ENCODE measurements at regions not wholly inside any gene's neighbourhood (a gene's known extent, or its start where the extent isn't known, plus 50 kb on each side); places are given as distances from the start of the nearest gene placed in this dataset.

GRCh38 chr18:25658476-25658875 lies 306.5 kb upstream of the ZNF521 start:
- FAIRE-seq (no peak), DNase-seq (ENCODE audit: low read depth) (no peak)
- Histone ChIP-seq H3K27me3 (ENCODE audit: control insufficient read depth, insufficient read depth, low read length) (no peaks in the 10 kb centered on the region), H3K4me3 (ENCODE audit: low read depth, low read length) (no peak overlapping the region), H3K36me3 (ENCODE audit: control insufficient read depth, insufficient read depth, low read length) (no peaks in the 10 kb centered on the region)
- TF ChIP-seq, protein P1, sequence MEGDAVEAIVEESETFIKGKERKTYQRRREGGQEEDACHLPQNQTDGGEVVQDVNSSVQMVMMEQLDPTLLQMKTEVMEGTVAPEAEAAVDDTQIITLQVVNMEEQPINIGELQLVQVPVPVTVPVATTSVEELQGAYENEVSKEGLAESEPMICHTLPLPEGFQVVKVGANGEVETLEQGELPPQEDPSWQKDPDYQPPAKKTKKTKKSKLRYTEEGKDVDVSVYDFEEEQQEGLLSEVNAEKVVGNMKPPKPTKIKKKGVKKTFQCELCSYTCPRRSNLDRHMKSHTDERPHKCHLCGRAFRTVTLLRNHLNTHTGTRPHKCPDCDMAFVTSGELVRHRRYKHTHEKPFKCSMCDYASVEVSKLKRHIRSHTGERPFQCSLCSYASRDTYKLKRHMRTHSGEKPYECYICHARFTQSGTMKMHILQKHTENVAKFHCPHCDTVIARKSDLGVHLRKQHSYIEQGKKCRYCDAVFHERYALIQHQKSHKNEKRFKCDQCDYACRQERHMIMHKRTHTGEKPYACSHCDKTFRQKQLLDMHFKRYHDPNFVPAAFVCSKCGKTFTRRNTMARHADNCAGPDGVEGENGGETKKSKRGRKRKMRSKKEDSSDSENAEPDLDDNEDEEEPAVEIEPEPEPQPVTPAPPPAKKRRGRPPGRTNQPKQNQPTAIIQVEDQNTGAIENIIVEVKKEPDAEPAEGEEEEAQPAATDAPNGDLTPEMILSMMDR (IDR thresholded peaks at IDR 0.05; ENCODE audit: insufficient read depth, low read length, severe bottlenecking): no peak

DNA sequence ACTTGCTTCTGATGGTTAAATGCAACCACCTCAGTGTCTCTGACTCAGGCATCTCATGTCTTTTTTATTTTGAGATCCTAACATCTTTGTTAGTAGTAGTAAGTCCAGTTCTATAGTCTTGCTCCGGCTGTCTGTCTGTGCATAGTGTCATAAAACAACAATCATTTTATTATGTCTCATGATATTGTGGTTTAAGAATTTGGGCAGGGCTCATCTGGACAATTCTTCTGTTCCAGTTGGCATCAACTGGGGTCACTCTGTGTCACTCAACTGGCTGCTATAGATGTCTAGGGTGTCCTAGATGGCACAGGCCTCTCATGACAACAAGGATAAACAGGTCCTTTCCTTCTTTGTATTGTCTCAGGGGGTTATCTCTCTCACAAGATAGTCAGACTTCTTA lies 299.6 kb upstream of the ZNF521 start:
- TF ChIP-seq, protein P1 (IDR thresholded peaks at IDR 0.05; ENCODE audit: insufficient read depth, low read length, severe bottlenecking): no peak
- DNase-seq (ENCODE audit: low read depth): no peak
- no peak overlapping the region for H3K4me3 ChIP-seq (ENCODE audit: low read depth, low read length)
- no peak for FAIRE-seq
- H3K36me3 ChIP-seq (ENCODE audit: control insufficient read depth, insufficient read depth, low read length): no peaks in the 10 kb centered on the region
- H3K27me3 ChIP-seq (ENCODE audit: control insufficient read depth, insufficient read depth, low read length): no peaks in the 10 kb centered on the region

DNA sequence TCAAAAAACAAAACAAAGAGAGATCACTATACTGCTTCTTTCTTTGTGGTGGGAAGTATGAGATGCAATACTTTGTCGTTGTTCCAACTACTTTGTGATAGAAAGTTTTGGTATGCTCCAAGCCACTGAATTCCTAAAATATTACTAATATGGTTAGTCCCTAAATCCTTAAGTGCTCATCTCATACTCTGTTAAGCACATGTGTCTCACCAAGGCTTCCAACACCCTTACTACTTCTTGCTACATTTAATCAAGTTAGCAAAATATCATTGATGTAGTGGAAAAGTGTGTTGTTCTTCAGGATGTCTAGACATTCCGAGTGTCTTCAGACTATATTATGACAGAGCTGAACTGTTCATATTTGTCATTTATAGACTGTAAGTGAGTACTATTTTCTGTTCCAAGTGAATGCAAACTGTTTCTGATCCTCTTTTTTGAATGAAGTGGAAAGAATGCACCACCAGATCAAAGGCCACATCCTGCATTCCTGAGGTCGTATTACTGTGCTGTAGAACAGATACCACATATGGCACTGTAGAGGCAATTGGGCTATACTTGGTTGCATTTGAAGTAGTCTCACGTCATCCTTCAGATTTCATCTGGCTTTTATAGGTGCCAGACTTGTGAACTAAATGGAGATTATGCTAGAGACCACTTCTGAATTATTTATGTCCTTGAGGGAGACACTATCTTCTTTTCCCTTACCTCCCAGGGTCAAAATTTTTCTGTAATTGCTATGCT lies 298.4 kb upstream of the ZNF521 start:
- TF ChIP-seq, protein P1 (IDR thresholded peaks at IDR 0.05; ENCODE audit: insufficient read depth, low read length, severe bottlenecking): no peak
- no peak for FAIRE-seq

GRCh38 chr18:25648716-25649260 lies 296.8 kb upstream of the ZNF521 start:
- FAIRE-seq: no peak
- Histone ChIP-seq H3K27me3 (ENCODE audit: control insufficient read depth, insufficient read depth, low read length) (no peaks in the 10 kb centered on the region), H3K36me3 (ENCODE audit: control insufficient read depth, insufficient read depth, low read length) (no peaks in the 10 kb centered on the region), H3K4me3 (ENCODE audit: low read depth, low read length) (no peak overlapping the region)
- no peak for DNase-seq (ENCODE audit: low read depth)
- TF ChIP-seq, protein P1 (IDR thresholded peaks at IDR 0.05; ENCODE audit: insufficient read depth, low read length, severe bottlenecking): no peak

More for the DNA sequence above, 298.4 kb upstream of the ZNF521 start:
- H3K27me3 ChIP-seq (ENCODE audit: control insufficient read depth, insufficient read depth, low read length): no peaks in the 10 kb centered on the region
- H3K4me3 ChIP-seq (ENCODE audit: low read depth, low read length): no peak overlapping the region
- H3K36me3 ChIP-seq (ENCODE audit: control insufficient read depth, insufficient read depth, low read length): no peaks in the 10 kb centered on the region
- no peak for DNase-seq (ENCODE audit: low read depth)

DNA sequence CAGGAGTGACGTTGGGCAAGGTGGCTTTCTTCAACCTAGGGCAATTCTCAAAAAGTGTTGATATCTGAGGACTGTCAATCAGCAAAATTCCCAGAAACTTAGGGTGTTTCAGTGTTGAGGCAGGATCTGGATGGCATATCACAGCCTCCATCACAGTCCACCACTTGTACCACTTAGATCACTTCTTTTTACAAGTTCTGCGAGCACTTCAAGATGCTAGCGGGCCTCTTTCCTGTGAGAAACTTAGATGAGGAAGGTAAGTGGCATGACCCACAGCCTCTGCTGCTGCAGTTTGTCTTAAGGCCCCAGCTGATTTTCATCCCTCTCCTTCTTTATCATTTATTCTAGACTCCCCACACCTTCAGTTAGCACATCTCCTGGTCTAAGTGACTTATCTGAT lies 295.4 kb upstream of the ZNF521 start:
- Histone ChIP-seq H3K27me3 (ENCODE audit: control insufficient read depth, insufficient read depth, low read length) (no peaks in the 10 kb centered on the region), H3K36me3 (ENCODE audit: control insufficient read depth, insufficient read depth, low read length) (no peaks in the 10 kb centered on the region), H3K4me3 (ENCODE audit: low read depth, low read length) (no peak overlapping the region)
- DNase-seq (ENCODE audit: low read depth): no peak
- FAIRE-seq: no peak
- TF ChIP-seq, protein P1 (IDR thresholded peaks at IDR 0.05; ENCODE audit: insufficient read depth, low read length, severe bottlenecking): no peak

All from bronchial epithelial cell (primary cell).